SU-DHL-6 (cell line): ENCODE measurements at regions not wholly inside any gene's neighbourhood (a gene's known extent, or its start where the extent isn't known, plus 50 kb on each side); places are given as distances from the start of the nearest gene placed in this dataset.

Experiments
- H2AFZ ChIP-seq: fragments of 200-600 bp; sonication (generic); 2 replicates; pipeline ENCODE4 v1.6.1; 2014; ENCODE audit warnings: low read depth, mild to moderate bottlenecking, moderate library complexity, mixed read lengths, antibody characterized with exemption, low read length; ENCODE audit not compliant: severe bottlenecking
- H3F3A ChIP-seq: fragments of 200-600 bp; shearing (Covaris generic); 2 replicates; pipeline ENCODE4 v1.6.0; 2016; ENCODE audit warnings: antibody characterized with exemption, mild to moderate bottlenecking; ENCODE audit not compliant: insufficient read depth
- H3K27ac ChIP-seq: fragments of 200-600 bp; sonication (generic); 2 replicates; pipeline ENCODE4 v1.5.1; 2016; ENCODE audit warnings: low read depth, mild to moderate bottlenecking, low read length, moderate library complexity, mixed read lengths
- H3K27me3 ChIP-seq: fragments of 200-600 bp; sonication (generic), shearing (Covaris generic); 2 replicates; pipeline ENCODE4 v1.6.0; 2014; ENCODE audit warnings: mild to moderate bottlenecking, low read length
- H3K36me3 ChIP-seq: fragments of 200-600 bp; sonication (generic); 2 replicates; pipeline ENCODE4 v1.6.1; 2014; ENCODE audit warnings: mild to moderate bottlenecking, low read length, mixed read lengths
- H3K4me2 ChIP-seq: fragments of 300-600, 200-600 bp; shearing (Covaris generic), sonication (generic); 2 replicates; pipeline ENCODE4 v1.6.0; 2014; ENCODE audit warnings: low read length, low read depth, mild to moderate bottlenecking; ENCODE audit not compliant: poor library complexity, severe bottlenecking
- H3K4me3 ChIP-seq: fragments of 200-600 bp; sonication (generic); 2 replicates; pipeline ENCODE4 v1.5.1; 2014; ENCODE audit warnings: antibody characterized with exemption, low read length, mild to moderate bottlenecking, mixed read lengths; ENCODE audit not compliant: insufficient read depth, poor library complexity, severe bottlenecking
- H3K79me2 ChIP-seq: fragments of 200-600 bp; sonication (generic); 2 replicates; pipeline ENCODE4 v1.6.1; 2014; ENCODE audit warnings: mild to moderate bottlenecking, low read length, moderate library complexity; ENCODE audit not compliant: insufficient read depth
- H3K9ac ChIP-seq: fragments of 200-600 bp; sonication (generic); 2 replicates; pipeline ENCODE4 v1.7.0; 2014; ENCODE audit warnings: mild to moderate bottlenecking, low read length
- H3K9me2 ChIP-seq: fragments of 200-600 bp; sonication (generic); replicated peaks from 2 replicates; pipeline ENCODE4 v1.6.1; 2014; ENCODE audit warnings: low read length; ENCODE audit not compliant: insufficient read depth
- H3K9me3 ChIP-seq: fragments of 200-600 bp; sonication (generic); 2 replicates; pipeline ENCODE4 v1.6.1; 2014; ENCODE audit warnings: low read length, mixed read lengths; ENCODE audit not compliant: insufficient read depth
- H4K20me1 ChIP-seq: fragments of 200-600 bp; sonication (generic); 2 replicates; pipeline ENCODE4 v1.6.1; 2014; ENCODE audit warnings: low read depth, mild to moderate bottlenecking, antibody characterized with exemption, low read length, moderate library complexity, mixed read lengths
- CTCF ChIP-seq: fragments of 200-600 bp; sonication (generic); IDR thresholded peaks from one replicate; pipeline ENCODE4 v1.5.1; 2017; ENCODE audit warnings: antibody characterized with exemption, mild to moderate bottlenecking, low read length, moderate library complexity; ENCODE audit not compliant: insufficient read depth, poor library complexity, severe bottlenecking
- EZH2phosphoT487 ChIP-seq: fragments of 200-600 bp; sonication (generic), shearing (Covaris generic); conservative IDR thresholded peaks from 2 replicates; pipeline ENCODE4 v1.6.1; 2018; ENCODE audit warnings: mild to moderate bottlenecking, antibody characterized with exemption, low read length, moderate library complexity, mixed read lengths

- Histone ChIP-seq H3K27me3 (no peaks in the 10 kb centered on the region), H3K9me3 (no peaks in the 10 kb centered on the region)
- TF ChIP-seq EZH2phosphoT487 (no peak), CTCF (no peak)
Observed at GRCh38 chr7:153657182-153657800, 394.9 kb upstream of the DPP6 start.

GRCh38 chr7:153675131-153675530 is 377.1 kb upstream of the DPP6 start:
- Histone ChIP-seq H3K27ac (no peak overlapping the region), H2AFZ (no peak overlapping the region), H3K9ac (no peak overlapping the region), H3K36me3 (no peaks in the 10 kb centered on the region), H3K9me3 (no peaks in the 10 kb centered on the region), H3K4me2 (no peak overlapping the region), H3K4me3 (no peak overlapping the region), H4K20me1 (no peaks in the 10 kb centered on the region), H3K79me2 (no peaks in the 10 kb centered on the region), H3K9me2 (no peaks in the 10 kb centered on the region), H3F3A (no peaks in the 10 kb centered on the region), H3K27me3 (no peaks in the 10 kb centered on the region)
- no peak for TF ChIP-seq EZH2phosphoT487
- TF ChIP-seq CTCF = no peak

More at GRCh38 chr7:153657182-153657800, 394.9 kb upstream of the DPP6 start:
- Histone ChIP-seq H3F3A (no peaks in the 10 kb centered on the region), H4K20me1 (no peaks in the 10 kb centered on the region), H3K9ac (no peak overlapping the region), H3K27ac (no peak overlapping the region), H3K4me3 (no peak overlapping the region), H3K9me2 (no peaks in the 10 kb centered on the region), H2AFZ (no peak overlapping the region), H3K36me3 (no peaks in the 10 kb centered on the region), H3K4me2 (no peak overlapping the region), H3K79me2 (no peaks in the 10 kb centered on the region)

GRCh38 chr7:153682628-153683027 is 369.6 kb upstream of the DPP6 start:
- Histone ChIP-seq H4K20me1 (no peaks in the 10 kb centered on the region), H2AFZ (no peak overlapping the region), H3K9ac (no peak overlapping the region), H3K36me3 (no peaks in the 10 kb centered on the region), H3F3A (no peaks in the 10 kb centered on the region), H3K79me2 (no peaks in the 10 kb centered on the region), H3K4me2 (no peak overlapping the region), H3K4me3 (no peak overlapping the region), H3K9me3 (no peaks in the 10 kb centered on the region), H3K27ac (no peak overlapping the region), H3K27me3 (no peaks in the 10 kb centered on the region), H3K9me2 (no peaks in the 10 kb centered on the region)
- TF ChIP-seq EZH2phosphoT487 = no peak
- no peak for TF ChIP-seq CTCF

- H3K4me2 ChIP-seq = no peak overlapping the region
Observed at GRCh38 chr7:153696242-153696641, 356.0 kb upstream of the DPP6 start.

More at GRCh38 chr7:153696242-153696641, 356.0 kb upstream of the DPP6 start:
- H3K36me3 ChIP-seq = no peaks in the 10 kb centered on the region
- H4K20me1 ChIP-seq = no peaks in the 10 kb centered on the region
- no peak overlapping the region for H3K27ac ChIP-seq
- TF ChIP-seq CTCF = no peak
- TF ChIP-seq EZH2phosphoT487 = no peak
- no peaks in the 10 kb centered on the region for H3F3A ChIP-seq
- H3K4me3 ChIP-seq = no peak overlapping the region
- no peak overlapping the region for H2AFZ ChIP-seq
- H3K9me3 ChIP-seq = no peaks in the 10 kb centered on the region
- H3K27me3 ChIP-seq = no peaks in the 10 kb centered on the region
- no peaks in the 10 kb centered on the region for H3K79me2 ChIP-seq
- H3K9me2 ChIP-seq = no peaks in the 10 kb centered on the region
- no peak overlapping the region for H3K9ac ChIP-seq
